HG03457 (cell line): ENCODE measurements at regions not wholly inside any gene's neighbourhood (a gene's known extent, or its start where the extent isn't known, plus 50 kb on each side); places are given as distances from the start of the nearest gene placed in this dataset.

Experiments used
- ATAC-seq: cut with Tn5 transposase; IDR thresholded peaks from one replicate; pipeline ENCODE4 v1.9.1; 2021; ENCODE audit warnings: moderate number of reproducible peaks; ENCODE audit not compliant: unreplicated experiment

GRCh38 chr9:28293369-28294090 lies 720.2 kb upstream of the C9orf72 start:
- no peak for ATAC-seq

DNA sequence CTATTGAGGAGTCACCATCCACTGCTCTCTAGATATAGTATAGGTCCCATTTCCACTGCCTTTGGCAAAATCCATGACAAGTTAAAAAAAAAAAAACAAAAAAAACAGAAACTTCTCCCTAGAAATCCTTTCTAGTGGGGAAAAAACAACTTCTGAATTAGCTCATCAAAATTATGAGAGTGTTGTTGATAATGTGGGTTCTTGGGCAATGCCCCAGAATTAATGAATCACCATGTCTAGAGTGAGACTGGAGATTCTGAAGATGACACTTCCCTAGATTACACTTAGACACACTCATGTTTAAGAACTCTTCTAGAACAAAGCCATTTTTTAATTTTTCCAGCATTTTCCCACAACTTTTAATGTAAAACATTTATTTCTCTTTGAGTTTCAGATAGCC lies 728.0 kb upstream of the C9orf72 start:
- ATAC-seq, result no peak

DNA sequence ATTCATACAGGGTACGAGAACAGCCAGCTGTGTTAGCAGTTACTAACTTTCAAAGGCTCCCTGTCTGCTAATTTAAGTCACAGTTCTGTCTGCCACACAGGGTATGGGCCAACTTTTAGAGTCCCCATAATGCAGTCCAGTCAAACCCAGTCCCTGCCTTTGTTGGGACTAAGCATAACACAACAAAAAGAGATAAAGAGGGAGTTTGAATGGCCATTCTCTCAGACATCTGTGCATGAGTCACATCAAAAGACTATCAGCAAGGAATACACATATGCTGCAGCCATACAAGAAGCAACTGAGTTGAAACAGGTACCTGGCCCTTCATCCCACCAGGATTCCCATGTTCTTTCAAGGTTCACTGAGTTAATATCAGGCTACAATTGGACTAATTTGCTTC lies 744.5 kb upstream of the C9orf72 start:
- ATAC-seq, result no peak

DNA sequence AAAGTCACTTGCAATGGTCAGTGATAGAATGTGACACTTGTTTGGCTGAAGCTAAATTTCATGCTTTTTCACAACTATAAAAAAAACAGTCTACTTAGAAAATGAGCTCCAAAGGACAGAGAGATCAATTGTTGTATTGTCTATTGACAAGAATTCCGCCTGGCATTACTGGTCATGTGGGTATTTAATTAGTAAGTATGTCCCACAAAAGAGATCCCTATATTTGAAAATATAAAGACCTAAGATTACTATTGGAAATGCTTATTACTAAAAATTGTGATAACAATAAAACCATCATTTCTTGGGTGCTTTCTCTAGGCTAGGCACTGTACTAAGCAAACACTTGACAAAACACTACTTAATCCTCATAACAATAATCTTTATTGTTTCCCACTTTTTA lies 745.2 kb upstream of the C9orf72 start:
- ATAC-seq, result no peak

DNA sequence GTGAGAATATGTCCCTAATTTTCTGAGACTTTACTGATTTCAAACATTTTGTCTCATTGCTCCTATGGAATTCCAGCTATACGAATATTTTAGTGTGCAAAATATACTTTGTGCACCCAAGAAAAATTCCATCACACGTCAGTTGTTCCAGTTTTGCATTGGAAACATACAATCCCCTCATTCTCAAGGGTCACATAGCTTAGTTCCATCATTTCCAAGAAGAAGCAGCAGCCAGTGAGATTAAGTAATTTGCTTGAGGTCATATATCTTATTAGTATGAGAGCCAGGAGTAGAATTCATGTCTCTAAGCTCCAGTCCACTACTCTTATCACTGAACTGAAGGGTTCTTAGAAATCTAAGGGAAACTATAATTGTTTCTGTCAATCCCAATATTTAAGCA lies 746.7 kb upstream of the C9orf72 start:
- ATAC-seq, result no peak

- ATAC-seq, result no peak
Measured at GRCh38 chr9:28320616-28321015, 747.3 kb upstream of the C9orf72 start.

- no peak for ATAC-seq
Measured at GRCh38 chr9:28329323-28329722, 756.0 kb upstream of the C9orf72 start.

GRCh38 chr9:28332648-28333047 lies 759.4 kb upstream of the C9orf72 start:
- ATAC-seq, result no peak

DNA sequence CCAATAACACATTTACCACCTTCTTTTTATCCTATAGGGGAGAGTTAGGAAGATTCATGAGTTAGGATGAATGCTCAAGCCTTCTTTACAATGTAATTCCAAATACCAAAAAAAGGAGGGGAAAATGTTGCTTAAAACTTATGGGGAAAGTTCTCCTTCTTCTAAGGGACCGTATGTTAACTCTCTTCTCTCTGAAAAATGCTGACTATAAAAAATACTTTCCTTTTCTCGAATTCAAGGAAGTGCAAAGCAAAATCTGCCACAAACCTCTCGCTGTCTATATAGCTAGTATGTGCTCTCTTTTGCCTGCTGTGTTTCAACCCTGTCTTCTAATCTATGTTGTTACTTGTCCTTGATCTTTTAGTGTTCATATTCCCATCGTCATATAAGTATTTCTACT lies 768.6 kb upstream of the C9orf72 start:
- no peak for ATAC-seq

GRCh38 chr9:28342815-28343338 lies 769.6 kb upstream of the C9orf72 start:
- ATAC-seq, result no peak

DNA sequence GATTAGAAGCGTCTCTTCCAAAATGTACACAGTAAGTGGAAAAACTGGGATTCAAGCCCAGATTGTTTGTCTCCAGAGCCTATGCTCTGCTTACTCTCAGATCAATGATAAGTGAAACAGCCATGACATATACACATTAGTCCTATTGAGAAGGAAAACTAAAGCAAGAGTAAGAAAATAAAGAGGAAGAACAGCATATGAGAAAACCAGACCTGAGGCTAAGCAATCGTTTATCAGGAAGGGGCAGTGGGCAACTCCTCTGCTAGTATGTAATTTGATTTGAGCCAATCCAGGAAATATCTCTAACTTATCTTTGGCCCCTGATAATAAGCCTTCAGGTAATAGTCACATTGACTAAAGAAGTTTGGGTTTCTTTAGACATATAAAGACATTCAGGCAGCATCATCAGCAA lies 789.9 kb upstream of the C9orf72 start:
- ATAC-seq, result no peak

GRCh38 chr9:28365020-28365640 lies 791.8 kb upstream of the C9orf72 start:
- ATAC-seq, result no peak

- no peak for ATAC-seq
Measured at GRCh38 chr9:28365728-28366127, 792.4 kb upstream of the C9orf72 start.

DNA sequence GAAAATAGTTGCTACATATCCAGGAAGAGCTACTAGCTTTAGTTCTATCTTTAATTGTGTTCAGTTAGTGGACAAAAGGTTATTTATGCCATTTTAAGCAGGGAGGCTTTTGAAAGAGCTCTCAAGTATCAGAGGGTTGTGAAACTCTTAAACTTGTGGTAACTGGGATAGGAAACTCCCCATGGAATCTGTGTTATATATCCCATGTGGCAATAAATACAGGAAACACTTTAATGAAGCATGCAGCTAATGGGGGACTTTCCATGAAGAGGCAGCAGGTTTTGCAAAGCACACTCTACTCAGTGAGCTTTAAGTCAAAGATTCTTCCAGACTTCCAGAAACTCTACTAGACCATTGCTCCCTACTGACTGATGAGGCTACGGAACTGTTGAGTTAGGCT lies 805.0 kb upstream of the C9orf72 start:
- no peak for ATAC-seq

DNA sequence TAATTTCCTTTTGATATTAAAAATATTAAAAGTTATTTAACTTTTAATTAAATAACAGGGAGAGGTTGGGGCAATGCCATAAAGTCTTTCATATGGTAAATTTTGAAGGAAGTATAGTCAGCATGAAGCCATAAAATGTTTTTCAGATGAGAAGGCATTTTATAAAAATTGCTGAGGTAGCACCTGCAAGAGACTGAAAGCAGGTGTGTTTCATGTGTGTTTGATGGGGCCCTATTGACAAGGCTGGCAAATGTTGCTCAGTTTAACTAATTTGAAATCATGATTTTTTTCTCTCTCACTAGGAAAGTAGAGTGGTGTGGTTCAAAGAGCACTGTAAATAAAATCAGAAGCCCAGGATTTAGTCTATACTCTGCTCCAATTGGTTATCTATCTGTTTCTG lies 805.8 kb upstream of the C9orf72 start:
- ATAC-seq, result no peak

DNA sequence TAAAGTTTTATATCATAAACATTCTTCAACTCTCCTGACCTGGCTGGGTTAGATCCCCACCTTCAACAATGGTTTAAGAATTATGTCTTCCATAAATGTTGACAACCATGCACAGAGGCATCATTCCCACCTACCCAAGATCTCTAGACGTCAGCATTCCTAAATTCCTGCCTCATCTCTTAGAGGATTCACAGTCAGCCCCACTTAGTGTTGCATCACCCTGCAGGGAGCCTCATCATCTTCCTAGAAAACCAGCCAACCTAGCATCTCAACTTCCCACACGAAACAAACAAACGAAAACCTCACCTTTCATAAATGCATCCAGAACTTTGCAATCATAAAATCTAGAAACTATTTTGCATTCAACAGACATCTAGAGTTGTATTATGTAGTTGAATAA lies 816.1 kb upstream of the C9orf72 start:
- ATAC-seq, result no peak

DNA sequence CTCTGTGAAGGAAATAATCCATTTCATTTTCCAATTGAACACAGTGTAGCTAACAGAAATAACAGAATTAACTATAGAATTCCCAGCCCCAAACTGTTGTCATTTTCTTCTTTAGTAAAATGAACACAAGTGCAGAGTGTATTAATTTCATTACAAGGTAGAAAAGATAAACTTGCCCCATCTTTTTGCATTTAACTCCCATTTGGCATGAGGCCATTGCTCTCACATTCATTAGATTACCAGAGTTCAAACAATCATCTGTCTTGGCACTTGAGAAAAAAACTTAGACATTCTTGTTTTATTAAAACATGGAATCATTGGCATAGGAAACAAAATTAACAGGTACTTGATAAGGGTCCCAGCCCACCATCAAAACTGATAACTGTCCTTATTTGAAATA lies 821.5 kb upstream of the C9orf72 start:
- ATAC-seq, result no peak

DNA sequence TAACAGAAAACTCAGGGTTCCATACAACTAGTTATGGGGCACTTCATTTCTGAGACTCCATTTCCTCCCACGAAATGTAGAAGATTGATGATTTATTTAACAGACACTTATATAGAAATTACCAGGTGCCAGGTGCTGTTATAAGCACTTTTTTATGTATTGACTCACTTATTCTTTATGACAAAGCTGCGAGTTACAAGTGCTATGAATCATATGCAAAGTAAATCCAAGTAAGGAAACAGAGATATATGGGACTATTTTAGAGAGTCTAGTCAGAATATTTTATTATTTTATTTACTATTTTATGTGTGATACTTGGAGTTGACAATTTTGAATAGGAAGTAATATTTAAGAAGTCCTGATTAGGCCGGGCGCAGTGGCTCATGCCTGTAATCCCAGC lies 822.8 kb upstream of the C9orf72 start:
- no peak for ATAC-seq

DNA sequence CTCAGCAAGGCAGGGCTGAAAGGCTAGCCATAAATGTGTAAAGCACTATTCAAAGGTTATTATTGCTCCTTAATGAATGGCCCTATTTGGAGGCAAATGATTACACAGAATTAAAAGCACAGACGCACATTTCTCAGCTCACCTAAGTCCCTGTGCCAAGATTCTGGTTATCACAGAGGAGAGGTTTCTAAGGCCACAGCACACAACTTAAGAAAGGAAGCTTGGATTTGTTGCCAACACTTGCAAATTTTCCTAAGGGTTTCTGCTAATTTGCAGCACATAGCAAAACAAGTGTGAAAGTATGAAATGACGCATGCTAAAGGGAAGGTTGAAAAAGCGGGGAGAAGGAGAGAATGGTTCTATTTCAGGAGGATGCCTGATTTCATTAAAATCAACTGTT lies 834.1 kb upstream of the C9orf72 start:
- no peak for ATAC-seq

DNA sequence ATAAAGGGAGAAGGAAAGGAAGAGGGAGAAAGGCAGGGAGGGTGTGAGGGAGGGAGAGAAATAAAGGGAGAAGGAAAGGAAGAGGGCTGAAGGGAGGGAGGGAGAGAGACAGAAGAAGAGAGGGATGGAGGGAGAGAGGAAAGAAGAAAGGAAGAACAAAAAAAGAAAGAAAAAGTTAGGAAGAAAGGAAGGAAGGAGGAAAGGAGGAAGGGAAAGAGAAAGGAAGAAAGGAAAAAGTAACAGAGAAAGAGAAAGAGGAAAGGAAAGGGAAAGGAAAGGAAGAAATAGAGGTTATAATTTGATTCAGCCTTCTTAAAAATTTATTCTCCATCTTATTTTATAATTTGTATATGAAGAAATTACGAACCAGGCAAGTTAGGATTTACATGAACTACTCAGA lies 836.6 kb upstream of the C9orf72 start:
- no peak for ATAC-seq

GRCh38 chr9:28410411-28410810 lies 837.1 kb upstream of the C9orf72 start:
- no peak for ATAC-seq

- ATAC-seq, result no peak
Measured at GRCh38 chr9:28413471-28413870, 840.2 kb upstream of the C9orf72 start.

GRCh38 chr9:28423255-28423654 lies 850.0 kb upstream of the C9orf72 start:
- ATAC-seq, result no peak
